Panc1 (cell line): ENCODE measurements at regions not wholly inside any gene's neighbourhood (a gene's known extent, or its start where the extent isn't known, plus 50 kb on each side); places are given as distances from the start of the nearest gene placed in this dataset.

ENCODE experiments used
- ATAC-seq: fragments of 200-7000 bp; cut with Tn5 transposase; 2 replicates; pipeline ENCODE4 v1.9.1; 2020; ENCODE audit warnings: mild to moderate bottlenecking, moderate library complexity
- BruUV-seq: library from RNA; stranded (reverse); fragments of 400-500 nt; replicated peaks from 2 replicates; lab custom pipeline; 2021; lab: Mats Ljungman, UMichigan
- CTCF ChIA-PET: fragments of 300-600 bp; sonication (Branson Sonifier 250); formaldehyde crosslinking; loops from one replicate; lab custom pipeline; 2022; ENCODE audit warnings: antibody characterized with exemption; lab: Charles Lee
- POLR2A ChIA-PET: fragments of 300-600 bp; sonication (Branson Sonifier 250); formaldehyde crosslinking; loops from one replicate; lab custom pipeline; 2022; ENCODE audit warnings: antibody characterized with exemption; lab: Charles Lee
- DNase-seq: peaks from one replicate; pipeline ENCODE4 v3.0.0-alpha.2; 2010; ENCODE audit warnings: low read depth, low spot score
- H3K27ac ChIP-seq: 2 replicates; pipeline ENCODE4 v1.5.1; 2011; ENCODE audit warnings: mild to moderate bottlenecking, low read length, inconsistent platforms
- H3K27me3 ChIP-seq: fragments of 200-500 bp; sonication (Bioruptor generic); 2 replicates; pipeline ENCODE4 v1.6.0; 2014; ENCODE audit warnings: low read length, inconsistent platforms; ENCODE audit not compliant: control insufficient read depth, insufficient read depth
- H3K36me3 ChIP-seq: fragments of 200-500 bp; sonication (Bioruptor generic); 2 replicates; pipeline ENCODE4 v1.5.1; 2014; ENCODE audit warnings: inconsistent platforms, mild to moderate bottlenecking, low read length, moderate library complexity; ENCODE audit not compliant: control insufficient read depth, insufficient read depth
- H3K4me1 ChIP-seq: 2 replicates; pipeline ENCODE4 v1.5.1; 2011; ENCODE audit warnings: inconsistent platforms, mild to moderate bottlenecking, low read length, moderate library complexity; ENCODE audit not compliant: control insufficient read depth, insufficient read depth
- H3K4me3 ChIP-seq, 2 experiments: 2 replicates each; pipeline ENCODE4 v1.5.1; 2011 to 2012; ENCODE audit warnings: low read depth in 2 of 2, low read length in 2 of 2, mild to moderate bottlenecking in 2 of 2, inconsistent platforms in 1 of 2, moderate library complexity in 1 of 2
- H3K9me3 ChIP-seq: fragments of 200-500 bp; sonication (Bioruptor generic); 2 replicates; pipeline ENCODE4 v1.5.1; 2014; ENCODE audit warnings: low read depth, mild to moderate bottlenecking, inconsistent platforms, low read length, moderate library complexity; ENCODE audit not compliant: control insufficient read depth, insufficient read depth
- CTCF ChIP-seq: fragments of 450-650 bp; IDR thresholded peaks from 2 replicates; pipeline ENCODE4 v1.5.1; 2017; ENCODE audit warnings: mild to moderate bottlenecking
- POLR2AphosphoS5 ChIP-seq: IDR thresholded peaks from 2 replicates; pipeline ENCODE4 v1.6.1; 2012; ENCODE audit warnings: mild to moderate bottlenecking, low read depth, low read length, moderate library complexity
- REST ChIP-seq, 2 experiments: IDR thresholded peaks; 2 replicates each; pipeline ENCODE4 v1.6.1; 2011 to 2012; ENCODE audit warnings: low read depth in 2 of 2, control low read depth in 1 of 2, low read length in 1 of 2, mild to moderate bottlenecking in 1 of 2, moderate library complexity in 1 of 2; ENCODE audit not compliant: insufficient read depth in 1 of 2
- SIN3A ChIP-seq: IDR thresholded peaks from 2 replicates; pipeline ENCODE4 v1.6.1; 2012; ENCODE audit warnings: low read depth, mild to moderate bottlenecking, low read length, moderate library complexity, borderline replicate concordance; ENCODE audit not compliant: insufficient read depth
- TCF7L2 ChIP-seq: IDR thresholded peaks from 2 replicates; pipeline ENCODE4 v1.6.1; 2011; ENCODE audit warnings: mild to moderate bottlenecking, low read depth, low read length, inconsistent platforms
- in situ Hi-C: cut with HindIII; loops from 2 replicates; pipeline ENCODE4 v1.10.0; 2016; ENCODE audit warnings: low sequenced_read_pairs, low pct_unique_long_range_greater_than_20kb
- intact Hi-C: fragments of 100-400 bp; cut with micrococcal nuclease; formaldehyde crosslinking; loops from one replicate; pipeline ENCODE4 v1.10.0; 2022; ENCODE audit not compliant: unreplicated experiment

GRCh38 chr4:11741190-11741652, 312.5 kb upstream of the HS3ST1 start:
- TF ChIP-seq REST (IDR thresholded peaks at IDR 0.05; ENCODE audit: insufficient read depth in 1 of 2, low read depth in 2 of 2, low read length in 1 of 2): no peak
- TF ChIP-seq CTCF: no peak
- TF ChIP-seq SIN3A: no peak
- no peak for TF ChIP-seq TCF7L2
- TF ChIP-seq POLR2AphosphoS5: no peak
- BruUV-seq: no TSS peak
- no peaks in the 10 kb centered on the region for H3K27me3 ChIP-seq
- DNase-seq (no peak), ATAC-seq (no peak)
- H3K4me3 ChIP-seq: no peak overlapping the region
- no peaks in the 10 kb centered on the region for H3K4me1 ChIP-seq
- H3K27ac ChIP-seq: no peak overlapping the region
- H3K9me3 ChIP-seq: no peaks in the 10 kb centered on the region
- ChIA-PET POLR2A (interaction anchor here (0.7 kb wide), 1 partner anchor 205 kb away, joined by 5 read pairs; no protein-coding TSS in a partner anchor), CTCF (no interaction called here)
- H3K36me3 ChIP-seq: no peaks in the 10 kb centered on the region
- intact Hi-C loops: no loop called here
- in situ Hi-C loops: no loop called here

DNA sequence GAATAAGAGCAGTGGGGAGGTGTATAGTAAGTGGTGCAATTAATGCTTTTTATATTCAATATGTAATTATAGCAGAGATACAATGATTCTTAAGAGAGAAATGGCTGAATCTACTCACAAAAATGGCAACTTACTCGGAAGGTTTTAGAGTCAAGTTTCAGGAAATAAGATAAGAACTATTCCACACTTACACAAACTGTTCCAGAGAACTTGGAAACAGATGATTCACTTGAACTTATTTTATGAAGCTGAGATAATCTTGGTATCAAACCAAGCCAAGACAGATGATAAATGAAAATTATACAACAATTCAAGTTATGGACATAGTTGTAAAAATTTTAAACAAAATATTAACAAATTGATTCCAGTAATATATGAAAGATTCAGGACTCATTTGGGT, 311.3 kb upstream of the HS3ST1 start:
- TF ChIP-seq CTCF (no peak), POLR2AphosphoS5 (no peak), SIN3A (no peak), REST (IDR thresholded peaks at IDR 0.05; ENCODE audit: insufficient read depth in 1 of 2, low read depth in 2 of 2, low read length in 1 of 2) (no peak), TCF7L2 (no peak)
- CTCF ChIA-PET: no interaction called here
- no TSS peak for BruUV-seq
- Histone ChIP-seq H3K27me3 (no peaks in the 10 kb centered on the region), H3K4me1 (no peaks in the 10 kb centered on the region), H3K9me3 (no peaks in the 10 kb centered on the region), H3K4me3 (no peak overlapping the region), H3K27ac (no peak overlapping the region), H3K36me3 (no peaks in the 10 kb centered on the region)
- DNase-seq (no peak), ATAC-seq (no peak)
- intact Hi-C loops: no loop called here
- in situ Hi-C loops: no loop called here
- POLR2A ChIA-PET: no interaction called here
